ENCODE measurements at regions not wholly inside any gene's neighbourhood (a gene's known extent, or its start where the extent isn't known, plus 50 kb on each side); places are given as distances from the start of the nearest gene placed in this dataset.
"Not testable (repeated sequence)": the region's sequence is repeated elsewhere in the genome, so short reads cannot be mapped to it uniquely, and the experiment has no call there.

GRCh38 chr7:156547884-156548561 lies 92.6 kb upstream of the RNF32 start:
- FAIRE-seq: no peak
- DNase-seq (ENCODE audit: low spot score): no peak

DNA sequence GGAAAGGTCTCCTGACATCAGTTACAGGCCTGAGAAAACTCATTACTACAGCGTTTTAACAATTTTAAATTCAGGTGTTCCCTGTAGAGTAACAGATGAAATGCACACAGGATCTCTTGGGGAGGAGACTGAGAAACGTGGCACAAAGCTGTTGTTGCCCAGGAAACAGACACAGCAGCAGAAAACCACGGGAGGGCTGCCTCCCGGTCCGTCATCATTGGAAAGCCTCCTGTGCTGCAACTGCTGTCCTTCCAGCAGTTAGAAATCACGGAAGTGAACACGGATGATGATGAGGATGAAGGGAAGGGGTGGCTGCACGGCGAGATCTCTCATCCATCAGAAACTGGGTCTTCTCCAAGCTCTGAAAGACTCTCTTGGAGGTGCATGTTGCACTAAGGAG lies 94.6 kb upstream of the RNF32 start:
- DNase-seq (ENCODE audit: low spot score) (no peak), FAIRE-seq (no peak)

- no peak for FAIRE-seq
- no peak for DNase-seq (ENCODE audit: low spot score)
These were observed 95.5 kb upstream of the RNF32 start for GRCh38 chr7:156544919-156545715.

GRCh38 chr7:156543699-156544598 lies 96.6 kb upstream of the RNF32 start:
- DNase-seq (ENCODE audit: low spot score): no peak
- FAIRE-seq: no peak

DNA sequence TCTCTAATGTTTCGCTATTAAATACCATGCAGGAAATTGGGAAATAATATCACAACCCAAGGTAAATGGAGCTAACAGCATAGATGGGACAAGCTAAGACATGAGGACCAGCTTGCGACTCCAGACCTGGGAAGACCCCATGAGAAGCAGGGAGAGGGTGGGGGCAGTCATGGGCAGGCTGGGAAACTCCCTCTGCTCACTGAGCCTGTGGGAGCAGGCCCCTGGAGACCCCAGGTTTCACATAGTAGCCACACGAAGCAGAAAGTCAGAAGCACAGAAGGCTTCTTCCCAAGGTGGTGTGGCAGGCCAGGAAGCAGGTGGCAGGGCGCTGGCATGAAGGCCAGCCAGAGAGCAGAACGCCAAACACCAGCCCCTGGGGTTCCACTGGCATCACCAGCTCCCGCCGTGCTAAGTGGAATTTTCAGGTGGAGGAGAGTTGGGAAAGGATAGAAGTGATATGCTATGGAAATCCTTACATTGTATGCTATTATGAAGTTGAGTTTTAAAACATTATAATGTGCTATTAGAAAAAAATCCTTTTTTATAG lies 99.9 kb upstream of the RNF32 start:
- FAIRE-seq (no peak), DNase-seq (ENCODE audit: low spot score) (no peak)

- FAIRE-seq: no peak
- no peak for DNase-seq (ENCODE audit: low spot score)
These were observed 100.6 kb upstream of the RNF32 start for GRCh38 chr7:156539999-156540398.

DNA sequence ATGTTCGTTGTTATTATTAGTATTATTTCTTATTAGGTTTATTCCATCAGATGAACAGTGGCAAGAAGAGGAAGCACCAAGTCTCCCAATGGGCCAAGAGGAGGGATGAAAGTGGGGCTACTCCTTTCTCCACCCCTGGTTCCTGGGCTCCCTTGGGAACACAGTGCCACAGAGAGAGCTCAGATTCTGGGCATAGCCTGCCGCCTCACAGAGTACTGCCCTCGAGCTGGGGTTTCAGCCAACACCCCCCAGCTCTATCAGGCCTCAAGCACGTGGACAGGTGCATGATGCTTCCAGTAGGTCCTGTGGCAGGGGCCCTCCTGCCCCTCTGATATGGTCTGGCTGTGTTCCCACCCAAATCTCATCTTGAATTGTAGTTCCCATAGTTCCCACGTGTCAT lies 103.6 kb upstream of the RNF32 start:
- FAIRE-seq: no peak
- no peak for DNase-seq (ENCODE audit: low spot score)

- FAIRE-seq (no peak), DNase-seq (ENCODE audit: low spot score) (no peak)
These were observed 105.6 kb upstream of the RNF32 start for GRCh38 chr7:156534925-156535324.

DNA sequence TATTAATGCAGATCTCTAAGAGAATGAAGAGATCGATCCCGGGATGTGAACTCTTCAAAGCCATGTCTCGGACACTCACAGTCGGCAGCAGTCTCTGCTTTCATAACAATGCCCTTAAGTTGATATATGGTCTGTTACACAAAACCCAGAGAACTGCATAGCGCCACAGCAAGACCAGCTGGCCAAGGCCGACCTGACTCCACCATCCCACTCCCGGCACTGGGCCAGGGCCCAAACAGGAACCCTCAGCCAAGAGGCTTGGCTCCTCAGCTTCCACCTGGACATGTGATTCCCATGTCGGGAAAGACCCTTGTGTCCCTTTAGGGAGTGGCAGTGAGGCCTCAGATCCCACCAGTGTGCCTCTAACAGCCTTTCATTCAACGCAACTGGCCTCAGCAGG lies 106.6 kb upstream of the RNF32 start:
- no peak for FAIRE-seq

GRCh38 chr7:156533420-156533819 lies 107.2 kb upstream of the RNF32 start:
- DNase-seq (ENCODE audit: low spot score) (no peak), FAIRE-seq (no peak)

More for the DNA sequence above, 106.6 kb upstream of the RNF32 start:
- DNase-seq (ENCODE audit: low spot score): no peak

DNA sequence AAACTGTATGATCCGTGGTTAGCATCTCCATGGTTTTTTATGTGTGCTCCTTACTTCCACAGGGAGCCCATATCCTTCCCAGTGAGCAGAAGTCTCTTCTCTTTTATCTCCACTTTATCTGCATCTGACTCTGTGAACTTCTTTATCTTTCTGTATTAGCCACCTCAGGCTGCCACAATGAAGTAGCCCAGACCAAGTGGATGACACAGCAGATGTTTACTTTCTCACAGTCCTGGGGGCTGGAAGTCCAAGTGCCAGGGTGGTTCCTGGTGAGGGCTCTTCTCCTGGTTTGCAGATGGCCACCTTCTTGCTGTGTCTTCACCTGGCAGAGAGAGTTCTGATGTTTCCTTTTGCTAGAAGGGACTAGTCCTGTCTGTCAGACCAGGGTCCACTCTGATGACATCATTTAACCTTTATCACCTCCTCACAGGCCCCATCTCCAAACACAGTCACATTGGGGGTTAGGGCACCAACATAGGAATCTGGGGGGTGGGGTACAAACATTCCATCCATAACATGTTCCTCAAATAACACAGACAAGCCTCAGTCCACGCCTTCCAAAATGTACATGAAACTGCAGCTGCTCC lies 108.5 kb upstream of the RNF32 start:
- FAIRE-seq: no peak

DNA sequence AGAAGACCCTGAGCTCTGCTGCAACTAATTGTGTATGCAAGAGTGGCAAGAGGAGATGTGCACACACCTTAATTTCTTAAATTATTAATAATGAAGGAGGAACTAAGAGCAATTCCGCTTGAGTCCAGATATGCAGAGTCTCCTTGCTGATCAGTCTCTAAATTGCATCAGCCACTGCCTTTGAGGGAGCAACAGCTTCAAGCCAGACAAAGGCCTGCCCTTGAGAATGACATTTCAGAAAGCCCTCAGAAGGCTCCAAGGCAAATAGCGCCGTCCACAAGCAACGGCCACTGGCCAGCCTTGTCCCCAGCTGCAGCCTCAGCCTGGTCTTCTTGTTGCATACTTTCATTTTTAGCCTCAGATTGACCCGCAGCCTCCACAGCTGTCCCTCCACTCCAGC lies 110.6 kb upstream of the RNF32 start:
- DNase-seq (ENCODE audit: low spot score) (no peak), FAIRE-seq (no peak)

More for the DNA sequence above, 108.5 kb upstream of the RNF32 start:
- DNase-seq (ENCODE audit: low spot score): no peak

- no peak for FAIRE-seq
- DNase-seq (ENCODE audit: low spot score): peak; percentile 20
These were observed 113.1 kb upstream of the RNF32 start for GRCh38 chr7:156527458-156527890.

DNA sequence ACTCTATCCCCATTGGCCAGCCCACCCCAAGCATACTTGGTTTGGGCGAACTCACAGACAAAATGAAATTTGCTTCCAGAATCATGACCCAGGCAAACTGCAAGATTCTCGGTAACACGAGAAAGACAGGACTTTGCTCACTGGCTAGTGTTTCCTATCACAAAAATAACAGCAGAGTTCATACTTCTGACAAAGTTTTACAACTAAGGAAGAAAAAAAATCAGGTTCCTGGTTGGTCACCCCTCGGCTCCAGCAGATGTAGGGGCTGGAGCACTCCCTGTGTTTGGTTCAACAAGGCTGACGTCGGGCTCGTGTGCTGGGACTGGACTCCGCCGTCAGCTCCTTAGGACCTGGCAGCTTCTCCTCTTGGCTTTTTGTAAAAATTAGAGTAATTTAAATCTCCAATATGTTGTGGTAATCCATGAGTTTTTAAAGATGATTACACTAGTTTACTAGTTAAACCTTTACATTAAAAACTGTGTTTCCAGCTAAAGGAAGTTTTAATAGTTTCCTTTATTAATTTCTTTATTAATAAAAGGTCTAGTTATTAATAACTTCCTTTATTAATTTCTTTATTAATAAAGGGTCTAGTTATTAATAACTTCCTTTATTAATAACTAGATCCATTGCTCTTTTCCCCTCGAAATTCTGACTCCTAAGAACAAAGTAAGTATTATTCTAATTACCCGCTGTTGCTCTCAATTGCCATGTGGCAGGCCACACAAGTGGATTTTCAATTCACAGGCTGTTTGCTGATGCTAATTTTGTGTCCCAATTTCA lies 115.6 kb upstream of the RNF32 start:
- peak; percentile 43 for FAIRE-seq
- no peak for DNase-seq (ENCODE audit: low spot score)

DNA sequence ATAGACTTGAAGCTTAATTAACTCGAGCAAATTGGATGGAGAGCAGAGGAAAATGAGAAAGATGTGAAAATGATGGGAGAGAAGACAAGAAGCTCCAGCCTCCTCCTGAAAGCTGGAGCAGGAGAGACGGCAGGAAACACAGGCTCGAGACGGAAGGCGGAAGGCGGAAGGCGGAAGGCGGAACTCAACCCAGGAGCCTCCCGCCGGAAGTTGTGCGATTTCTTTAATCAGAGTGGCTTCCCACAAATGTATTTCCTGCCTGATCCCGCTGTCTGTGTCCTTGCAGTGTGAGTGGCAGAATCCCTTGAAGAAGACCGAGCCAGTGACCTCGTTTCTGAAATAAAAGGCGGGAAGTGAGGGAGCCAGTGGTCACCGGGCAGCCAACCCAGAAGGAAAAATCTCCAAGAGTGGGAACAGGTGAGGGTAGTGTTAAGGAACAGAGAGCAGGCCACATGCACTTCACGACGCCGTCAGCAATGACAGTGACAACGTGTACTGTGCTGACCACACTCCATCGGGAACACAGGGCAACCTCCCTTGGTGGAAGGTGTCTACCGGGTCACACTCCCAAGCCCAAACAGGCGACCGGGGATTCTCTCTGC lies 117.0 kb upstream of the RNF32 start:
- no peak for FAIRE-seq

DNA sequence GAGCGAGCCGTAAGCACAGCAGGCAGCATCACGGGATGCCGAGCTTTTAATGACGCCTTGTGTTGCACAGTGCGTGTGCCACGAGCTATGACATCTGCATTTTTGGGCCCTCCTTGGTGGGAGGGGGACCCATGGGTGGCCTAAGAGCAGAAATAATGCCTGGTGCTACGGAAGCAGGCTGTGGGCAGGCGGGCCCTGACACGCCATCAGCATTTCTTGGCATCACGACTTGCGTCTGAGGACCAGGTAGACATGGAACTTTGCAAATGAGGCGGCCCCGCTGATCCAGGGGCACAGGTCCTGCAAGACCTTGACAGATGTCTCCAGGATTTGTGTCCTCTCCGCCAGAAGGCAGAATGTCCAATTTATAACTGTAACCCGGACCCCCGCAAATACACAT lies 117.8 kb upstream of the RNF32 start:
- no peak for DNase-seq (ENCODE audit: low spot score)

More for the DNA sequence above, 117.0 kb upstream of the RNF32 start:
- no peak for DNase-seq (ENCODE audit: low spot score)

DNA sequence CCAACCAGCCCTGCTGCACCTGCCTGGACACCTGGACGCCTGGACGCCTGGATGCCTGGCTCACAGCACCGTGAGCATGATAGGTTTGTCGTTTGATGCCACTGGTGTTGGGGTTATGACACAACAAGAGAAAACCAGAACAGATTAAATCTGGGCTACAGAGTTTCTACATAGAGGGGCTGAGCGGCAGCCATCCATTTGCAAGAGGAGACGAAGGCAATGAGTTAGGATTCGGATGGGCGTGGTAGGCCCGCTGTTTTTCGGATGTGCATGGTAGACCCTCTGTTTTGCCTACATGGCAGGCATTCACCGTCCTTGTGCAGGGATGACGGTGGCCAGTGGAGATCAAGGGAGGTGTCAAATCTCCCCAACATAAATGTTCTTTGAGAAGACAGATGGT lies 121.5 kb upstream of the RNF32 start:
- FAIRE-seq (no peak), DNase-seq (ENCODE audit: low spot score) (no peak)

More for the DNA sequence above, 117.8 kb upstream of the RNF32 start:
- no peak for FAIRE-seq

DNA sequence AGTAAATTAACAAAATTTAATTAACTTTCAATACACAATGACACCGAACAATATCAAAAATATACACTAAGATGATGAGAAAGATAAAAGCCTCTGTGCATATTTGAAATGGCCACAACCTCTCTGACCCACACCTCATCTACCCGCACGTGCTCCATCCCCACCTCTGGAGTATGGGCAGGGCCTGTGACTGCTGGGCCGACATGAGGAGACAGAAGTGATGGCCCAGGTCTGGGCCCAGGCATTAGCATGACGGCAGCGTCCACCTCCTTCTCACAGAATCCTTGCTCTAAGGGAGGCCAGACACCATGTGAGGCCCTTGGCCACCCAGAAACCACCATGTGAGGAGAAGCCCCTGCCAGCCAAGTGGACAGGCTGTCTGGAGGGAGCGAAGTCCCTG lies 122.1 kb upstream of the RNF32 start:
- FAIRE-seq (no peak), DNase-seq (ENCODE audit: low spot score) (no peak)

DNA sequence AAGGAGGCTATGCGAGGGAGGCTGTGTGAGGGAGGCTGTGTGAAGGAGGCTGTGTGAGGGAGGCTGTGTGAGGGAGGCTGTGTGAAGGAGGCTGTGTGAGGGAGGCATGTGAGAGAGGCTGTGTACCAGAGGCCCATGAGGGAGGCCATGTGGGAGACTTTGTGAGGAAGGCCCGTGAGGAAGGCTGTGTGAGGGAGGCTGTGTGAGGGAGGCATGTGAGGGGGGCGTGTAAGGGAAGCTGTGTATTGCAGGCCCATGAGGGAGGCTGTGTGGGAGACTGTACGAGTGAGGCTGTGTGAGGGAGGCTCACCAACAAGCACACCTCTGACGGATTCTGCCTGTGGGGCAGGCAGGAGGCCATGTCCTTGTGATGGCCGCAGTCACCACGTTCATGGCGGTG lies 122.7 kb upstream of the RNF32 start:
- DNase-seq (ENCODE audit: low spot score); FAIRE-seq: not testable (repeated sequence)

All from RCC 7860 (cell line).